GM13977 (cell line): ENCODE measurements at regions not wholly inside any gene's neighbourhood (a gene's known extent, or its start where the extent isn't known, plus 50 kb on each side); places are given as distances from the start of the nearest gene placed in this dataset.

ENCODE experiments used
- DNase-seq: peaks from one replicate; pipeline ENCODE4 v3.0.0; 2012; ENCODE audit warnings: low spot score
- in situ Hi-C: fragments of 300-500 bp; cut with MboI; formaldehyde crosslinking; loops from one replicate; pipeline ENCODE4 v1.12.0; 2022; ENCODE audit warnings: low sequenced_read_pairs, low pct_unique_long_range_greater_than_20kb, mixed read lengths, inconsistent platforms; ENCODE audit not compliant: unreplicated experiment
- TF ChIP-seq, protein P1 (sequence below): IDR thresholded peaks from 2 replicates; pipeline ENCODE4 v1.5.1; 2012; ENCODE audit warnings: mild to moderate bottlenecking, control low read depth; ENCODE audit not compliant: insufficient read depth; ENCODE audit errors: extremely low read depth, missing control alignments

DNA sequence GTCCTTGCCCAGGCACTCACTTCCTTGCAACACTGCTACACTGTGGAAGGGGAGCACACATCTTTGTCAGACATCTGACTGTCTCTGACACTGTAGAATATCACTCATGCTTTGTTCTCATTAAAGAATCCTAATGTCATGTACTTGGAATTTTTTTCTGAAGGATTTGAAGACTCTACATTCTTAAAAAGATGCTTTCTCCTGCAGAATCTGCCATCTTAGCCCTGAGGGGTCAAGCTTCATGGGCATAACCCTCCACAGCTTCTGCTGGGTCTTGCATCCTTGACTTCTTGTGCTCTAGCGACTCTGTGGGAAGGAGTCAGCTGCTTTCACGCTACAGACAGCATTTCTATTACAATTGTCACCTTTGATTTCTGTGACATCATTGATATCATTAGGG is 417.2 kb downstream of the QKI start:
- TF ChIP-seq, protein P1, sequence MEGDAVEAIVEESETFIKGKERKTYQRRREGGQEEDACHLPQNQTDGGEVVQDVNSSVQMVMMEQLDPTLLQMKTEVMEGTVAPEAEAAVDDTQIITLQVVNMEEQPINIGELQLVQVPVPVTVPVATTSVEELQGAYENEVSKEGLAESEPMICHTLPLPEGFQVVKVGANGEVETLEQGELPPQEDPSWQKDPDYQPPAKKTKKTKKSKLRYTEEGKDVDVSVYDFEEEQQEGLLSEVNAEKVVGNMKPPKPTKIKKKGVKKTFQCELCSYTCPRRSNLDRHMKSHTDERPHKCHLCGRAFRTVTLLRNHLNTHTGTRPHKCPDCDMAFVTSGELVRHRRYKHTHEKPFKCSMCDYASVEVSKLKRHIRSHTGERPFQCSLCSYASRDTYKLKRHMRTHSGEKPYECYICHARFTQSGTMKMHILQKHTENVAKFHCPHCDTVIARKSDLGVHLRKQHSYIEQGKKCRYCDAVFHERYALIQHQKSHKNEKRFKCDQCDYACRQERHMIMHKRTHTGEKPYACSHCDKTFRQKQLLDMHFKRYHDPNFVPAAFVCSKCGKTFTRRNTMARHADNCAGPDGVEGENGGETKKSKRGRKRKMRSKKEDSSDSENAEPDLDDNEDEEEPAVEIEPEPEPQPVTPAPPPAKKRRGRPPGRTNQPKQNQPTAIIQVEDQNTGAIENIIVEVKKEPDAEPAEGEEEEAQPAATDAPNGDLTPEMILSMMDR = no peak
- in situ Hi-C loops = no loop called here
- no peak for DNase-seq

DNA sequence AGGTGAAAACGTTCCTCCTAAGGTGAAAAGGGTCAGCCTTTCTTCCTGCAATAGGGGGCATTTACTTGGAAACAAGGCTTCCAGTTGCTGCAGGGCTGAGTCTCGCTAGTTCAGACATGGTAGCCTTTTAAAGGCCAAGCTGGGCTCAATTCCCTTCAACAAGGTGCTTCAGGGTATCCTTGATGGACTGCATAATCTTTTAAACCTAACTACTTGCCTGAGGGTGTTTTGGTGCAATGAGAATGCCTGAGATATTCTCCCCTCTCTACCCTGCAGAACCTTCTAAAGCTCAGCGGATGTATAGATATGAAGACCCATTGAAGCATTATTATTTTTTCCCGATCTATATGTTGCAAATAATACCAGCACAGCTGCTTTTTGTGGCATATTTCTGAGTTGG is 416.1 kb downstream of the QKI start:
- no peak for DNase-seq
- TF ChIP-seq, protein P1 = no peak
- in situ Hi-C loops = no loop called here

DNA sequence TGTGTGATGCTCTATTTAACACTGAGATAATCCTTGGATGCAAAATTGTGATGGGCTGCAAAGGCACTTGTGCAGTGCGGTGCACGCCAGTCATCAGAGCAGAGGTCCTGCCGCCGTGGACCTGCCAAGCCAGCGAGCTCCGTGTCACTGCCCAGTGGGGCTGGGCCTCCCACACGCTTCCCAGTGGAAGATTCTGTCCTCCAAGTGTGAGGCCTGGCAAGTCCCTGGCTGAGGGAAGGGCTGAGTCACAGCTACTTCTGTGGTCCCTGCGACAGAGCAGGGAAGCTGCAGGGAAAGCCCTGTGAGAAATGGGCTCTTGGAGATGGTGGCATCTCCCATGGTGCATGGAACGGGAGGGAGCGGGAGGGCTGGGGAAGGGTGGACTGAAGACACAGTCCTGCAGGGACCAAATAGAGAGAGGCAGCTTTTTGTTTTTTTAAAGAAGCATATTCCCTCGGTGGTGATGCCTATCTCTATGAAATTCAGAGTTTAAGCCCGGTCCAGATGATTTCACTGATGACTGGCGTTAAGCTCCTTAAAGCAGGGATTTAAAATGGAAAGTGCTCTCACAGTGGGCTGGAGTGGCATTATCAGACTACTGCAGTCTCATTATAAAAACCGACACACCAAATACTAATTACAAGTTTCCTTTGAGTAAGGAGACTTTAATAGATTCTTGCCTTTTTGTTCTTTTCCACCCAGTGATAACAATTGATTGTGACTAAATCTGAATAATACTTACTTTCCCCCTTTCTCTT is 413.7 kb downstream of the QKI start:
- DNase-seq = no peak
- in situ Hi-C loops = no loop called here

DNA sequence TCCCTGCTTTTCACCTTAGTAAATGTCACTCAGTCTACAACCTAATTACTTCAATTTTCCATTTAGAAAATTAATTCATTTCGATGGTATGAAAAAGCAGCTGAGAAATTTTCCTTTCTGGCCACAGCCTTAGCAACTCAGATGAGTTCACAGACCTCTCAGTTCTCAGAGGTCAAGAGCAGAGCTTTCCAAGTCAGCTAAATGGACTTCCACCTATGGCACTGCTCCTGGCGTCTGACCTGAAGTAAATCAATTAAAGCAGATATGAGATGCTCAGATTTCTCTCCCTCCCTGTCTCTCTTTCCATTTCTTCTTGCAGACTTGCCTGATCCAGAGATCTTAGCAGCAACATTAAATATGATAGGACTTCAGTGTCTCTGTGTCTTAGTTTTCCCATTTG is 412.6 kb downstream of the QKI start:
- in situ Hi-C loops = no loop called here
- TF ChIP-seq, protein P1 = no peak
- no peak for DNase-seq

More for the DNA sequence above, 413.7 kb downstream of the QKI start:
- TF ChIP-seq, protein P1 = no peak

DNA sequence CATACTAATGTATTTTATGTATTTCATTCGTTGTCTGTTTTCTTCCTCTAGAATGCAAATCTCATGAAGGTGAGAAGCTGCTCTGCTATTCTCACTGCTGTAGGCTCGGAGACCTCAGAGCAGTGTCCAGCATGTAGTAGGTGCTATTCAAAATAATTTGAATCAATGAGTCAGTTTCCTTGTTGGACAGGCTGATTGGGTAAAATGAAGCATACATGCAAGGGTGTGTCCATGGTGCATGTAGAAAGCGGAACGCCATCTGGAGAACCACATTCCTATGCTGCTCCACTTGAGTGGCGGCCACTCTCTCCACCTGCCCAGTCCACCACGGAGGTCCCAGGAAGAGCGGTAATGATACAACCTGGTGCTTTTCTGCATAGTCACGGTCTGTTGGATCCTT is 412.1 kb downstream of the QKI start:
- in situ Hi-C loops = no loop called here
- TF ChIP-seq, protein P1 = no peak
- no peak for DNase-seq

DNA sequence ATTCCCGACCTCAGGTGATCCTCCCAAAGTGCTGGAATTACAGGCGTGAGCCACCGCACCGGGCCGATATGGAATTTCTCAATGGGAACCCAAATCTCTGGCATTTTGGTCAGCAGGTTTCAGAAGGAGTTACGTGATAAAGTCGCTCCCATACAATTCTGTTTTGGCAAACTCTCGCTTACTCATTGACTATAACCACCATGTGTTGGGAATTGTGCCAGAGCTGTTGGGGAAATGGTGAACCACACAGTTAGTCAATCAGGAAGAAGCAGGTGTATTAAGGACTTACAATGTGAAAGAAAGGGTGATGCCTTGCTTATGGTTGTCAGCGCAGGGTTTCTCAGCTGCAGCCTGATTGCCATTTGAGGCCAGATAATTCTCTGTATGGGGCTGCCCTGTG is 410.5 kb downstream of the QKI start:
- DNase-seq = no peak
- in situ Hi-C loops = no loop called here
- TF ChIP-seq, protein P1 = no peak
